22Rv1 (cell line): ENCODE measurements at regions not wholly inside any gene's neighbourhood (a gene's known extent, or its start where the extent isn't known, plus 50 kb on each side); places are given as distances from the start of the nearest gene placed in this dataset.

Experiments
- ZFX ChIP-seq: fragments of 450-650 bp; IDR thresholded peaks from 2 replicates; pipeline ENCODE4 v1.6.1; 2017; ENCODE audit warnings: antibody characterized with exemption, borderline replicate concordance
- TF ChIP-seq, protein P1 (sequence below): fragments of 450-650 bp; IDR thresholded peaks from 2 replicates; pipeline ENCODE4 v1.5.1; 2017; ENCODE audit warnings: mild to moderate bottlenecking

DNA sequence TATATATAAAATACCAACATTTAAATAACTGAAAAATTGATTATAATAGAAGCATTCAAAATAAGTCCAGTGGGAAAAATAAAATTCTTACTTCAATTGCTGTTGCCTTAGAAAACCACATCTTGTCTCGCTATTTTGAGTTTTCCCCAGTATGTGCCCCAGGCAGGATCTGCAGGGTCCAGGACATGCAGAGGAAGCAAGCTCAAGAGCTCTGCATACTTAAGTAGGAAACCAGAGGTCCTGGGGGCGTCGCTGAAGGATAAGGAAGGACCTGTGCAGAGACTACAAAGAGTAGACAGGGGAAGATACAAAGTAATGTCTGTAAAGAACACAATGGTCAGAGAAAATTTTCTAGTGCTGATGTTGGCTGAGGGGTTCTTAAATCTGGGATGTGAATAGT is 310.5 kb upstream of the EMCN start:
- TF ChIP-seq, protein P1, sequence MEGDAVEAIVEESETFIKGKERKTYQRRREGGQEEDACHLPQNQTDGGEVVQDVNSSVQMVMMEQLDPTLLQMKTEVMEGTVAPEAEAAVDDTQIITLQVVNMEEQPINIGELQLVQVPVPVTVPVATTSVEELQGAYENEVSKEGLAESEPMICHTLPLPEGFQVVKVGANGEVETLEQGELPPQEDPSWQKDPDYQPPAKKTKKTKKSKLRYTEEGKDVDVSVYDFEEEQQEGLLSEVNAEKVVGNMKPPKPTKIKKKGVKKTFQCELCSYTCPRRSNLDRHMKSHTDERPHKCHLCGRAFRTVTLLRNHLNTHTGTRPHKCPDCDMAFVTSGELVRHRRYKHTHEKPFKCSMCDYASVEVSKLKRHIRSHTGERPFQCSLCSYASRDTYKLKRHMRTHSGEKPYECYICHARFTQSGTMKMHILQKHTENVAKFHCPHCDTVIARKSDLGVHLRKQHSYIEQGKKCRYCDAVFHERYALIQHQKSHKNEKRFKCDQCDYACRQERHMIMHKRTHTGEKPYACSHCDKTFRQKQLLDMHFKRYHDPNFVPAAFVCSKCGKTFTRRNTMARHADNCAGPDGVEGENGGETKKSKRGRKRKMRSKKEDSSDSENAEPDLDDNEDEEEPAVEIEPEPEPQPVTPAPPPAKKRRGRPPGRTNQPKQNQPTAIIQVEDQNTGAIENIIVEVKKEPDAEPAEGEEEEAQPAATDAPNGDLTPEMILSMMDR = no peak
- no peak for TF ChIP-seq ZFX
